ENCODE measurements at regions not wholly inside any gene's neighbourhood (a gene's known extent, or its start where the extent isn't known, plus 50 kb on each side); places are given as distances from the start of the nearest gene placed in this dataset.
A peak's percentile ranks its signal among the peaks of the same experiment; 100 is the strongest.

DNA sequence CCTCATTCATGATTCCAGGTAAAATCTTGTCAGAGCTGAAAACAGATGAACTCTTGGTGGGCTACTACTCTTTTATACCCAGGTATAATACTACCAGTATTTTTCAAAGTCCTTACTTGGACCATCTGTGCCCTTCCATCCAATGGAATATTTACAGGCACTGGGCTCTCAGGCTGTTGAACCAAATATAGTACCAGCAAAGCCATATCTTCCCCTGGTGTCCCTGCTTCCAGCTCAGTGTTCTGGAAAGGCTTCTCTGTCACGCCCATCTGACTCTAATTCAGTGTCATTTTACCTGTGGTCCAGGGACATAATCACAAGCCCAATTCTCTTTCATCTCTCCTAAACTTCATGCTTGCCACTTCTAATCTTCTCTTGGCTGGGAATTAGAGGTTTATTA lies 119.2 kb upstream of the STK17B start:
- Mint-ChIP-seq H3K27me3 (ENCODE audit: unreplicated experiment) (no peaks in the 10 kb centered on the region), H3K4me1 (ENCODE audit: unreplicated experiment) (peaks cover 27% of the 10 kb centered on the region), H3K27ac (ENCODE audit: unreplicated experiment) (no peak overlapping the region), H3K4me3 (ENCODE audit: unreplicated experiment) (no peak overlapping the region), H3K36me3 (ENCODE audit: unreplicated experiment) (peaks cover 17% of the 10 kb centered on the region), H3K9me3 (ENCODE audit: unreplicated experiment) (no peaks in the 10 kb centered on the region)
- no peak for DNase-seq (ENCODE audit: extremely low spot score, unreplicated experiment)
- TF ChIP-seq, protein P1, sequence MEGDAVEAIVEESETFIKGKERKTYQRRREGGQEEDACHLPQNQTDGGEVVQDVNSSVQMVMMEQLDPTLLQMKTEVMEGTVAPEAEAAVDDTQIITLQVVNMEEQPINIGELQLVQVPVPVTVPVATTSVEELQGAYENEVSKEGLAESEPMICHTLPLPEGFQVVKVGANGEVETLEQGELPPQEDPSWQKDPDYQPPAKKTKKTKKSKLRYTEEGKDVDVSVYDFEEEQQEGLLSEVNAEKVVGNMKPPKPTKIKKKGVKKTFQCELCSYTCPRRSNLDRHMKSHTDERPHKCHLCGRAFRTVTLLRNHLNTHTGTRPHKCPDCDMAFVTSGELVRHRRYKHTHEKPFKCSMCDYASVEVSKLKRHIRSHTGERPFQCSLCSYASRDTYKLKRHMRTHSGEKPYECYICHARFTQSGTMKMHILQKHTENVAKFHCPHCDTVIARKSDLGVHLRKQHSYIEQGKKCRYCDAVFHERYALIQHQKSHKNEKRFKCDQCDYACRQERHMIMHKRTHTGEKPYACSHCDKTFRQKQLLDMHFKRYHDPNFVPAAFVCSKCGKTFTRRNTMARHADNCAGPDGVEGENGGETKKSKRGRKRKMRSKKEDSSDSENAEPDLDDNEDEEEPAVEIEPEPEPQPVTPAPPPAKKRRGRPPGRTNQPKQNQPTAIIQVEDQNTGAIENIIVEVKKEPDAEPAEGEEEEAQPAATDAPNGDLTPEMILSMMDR (IDR thresholded peaks at IDR 0.05), result no peak

DNA sequence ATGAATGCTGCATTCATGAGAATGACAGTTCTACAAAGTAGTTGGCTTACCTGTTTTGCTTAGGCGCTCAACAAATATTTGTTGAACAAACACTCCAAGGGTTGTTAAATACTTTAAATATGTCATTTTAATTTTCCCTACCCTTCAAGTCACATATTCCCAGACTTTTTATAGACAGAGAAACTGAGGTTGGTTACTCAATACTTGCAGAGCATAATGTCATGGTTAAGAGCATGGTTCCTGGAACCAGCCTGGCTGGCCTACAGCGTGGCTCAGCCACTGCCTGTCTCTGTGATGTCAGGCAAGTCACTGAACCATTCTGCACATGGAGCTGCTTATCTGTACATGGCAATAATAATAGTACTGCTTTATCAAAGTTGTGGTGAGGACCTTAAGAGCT lies 120.0 kb upstream of the STK17B start:
- no peaks in the 10 kb centered on the region for H3K9me3 Mint-ChIP-seq (ENCODE audit: unreplicated experiment)
- no peak overlapping the region for H3K4me3 Mint-ChIP-seq (ENCODE audit: unreplicated experiment)
- no peak overlapping the region for H3K27ac Mint-ChIP-seq (ENCODE audit: unreplicated experiment)
- peaks cover 17% of the 10 kb centered on the region for H3K36me3 Mint-ChIP-seq (ENCODE audit: unreplicated experiment)
- TF ChIP-seq, protein P1 (IDR thresholded peaks at IDR 0.05), result no peak
- no peaks in the 10 kb centered on the region for H3K27me3 Mint-ChIP-seq (ENCODE audit: unreplicated experiment)
- peaks cover 25% of the 10 kb centered on the region for H3K4me1 Mint-ChIP-seq (ENCODE audit: unreplicated experiment)
- no peak for DNase-seq (ENCODE audit: extremely low spot score, unreplicated experiment)

GRCh38 chr2:196291873-196292800 lies 120.8 kb upstream of the STK17B start:
- H3K4me3 Mint-ChIP-seq (ENCODE audit: unreplicated experiment), result no peak overlapping the region
- H3K4me1 Mint-ChIP-seq (ENCODE audit: unreplicated experiment), result peaks cover 25% of the 10 kb centered on the region
- peaks cover 17% of the 10 kb centered on the region for H3K36me3 Mint-ChIP-seq (ENCODE audit: unreplicated experiment)
- H3K9me3 Mint-ChIP-seq (ENCODE audit: unreplicated experiment), result no peaks in the 10 kb centered on the region
- TF ChIP-seq, protein P1 (IDR thresholded peaks at IDR 0.05), result no peak
- no peak overlapping the region for H3K27ac Mint-ChIP-seq (ENCODE audit: unreplicated experiment)
- DNase-seq (ENCODE audit: extremely low spot score, unreplicated experiment), result no peak
- no peaks in the 10 kb centered on the region for H3K27me3 Mint-ChIP-seq (ENCODE audit: unreplicated experiment)

DNA sequence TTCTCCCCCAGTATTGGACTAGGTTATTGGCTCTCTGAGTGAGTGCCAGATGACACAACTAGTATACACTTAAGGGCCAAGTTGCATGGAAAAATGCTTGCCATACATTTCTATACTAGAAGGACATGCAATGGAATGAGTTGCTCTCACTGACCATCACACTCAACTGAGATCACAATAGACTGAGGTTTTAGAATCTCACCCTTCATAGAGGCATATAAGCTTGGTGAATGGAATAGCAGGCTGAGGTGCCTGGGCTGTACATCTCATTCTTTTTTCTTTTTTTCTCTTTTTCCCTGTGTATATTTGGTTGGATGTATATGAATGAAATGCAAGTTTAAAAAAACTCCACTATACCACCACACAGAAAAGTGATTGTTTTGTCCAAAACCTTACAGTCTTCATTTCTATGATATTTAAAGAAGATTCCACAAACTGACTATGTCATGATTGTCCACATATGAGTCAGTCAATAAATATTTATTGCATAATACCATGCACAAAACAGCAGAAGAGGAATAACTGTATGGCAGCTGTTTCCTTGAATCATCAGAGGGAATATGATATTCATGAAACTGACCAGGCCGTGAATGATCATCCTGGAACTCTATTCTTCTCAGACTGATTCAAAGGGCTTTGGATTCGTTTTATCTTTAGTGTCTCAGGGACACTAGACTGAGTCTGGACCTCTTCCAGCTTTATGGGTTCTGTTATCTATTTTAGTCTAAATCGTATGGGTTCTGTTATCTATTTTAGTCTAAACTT lies 122.6 kb upstream of the STK17B start:
- Mint-ChIP-seq H3K4me1 (ENCODE audit: unreplicated experiment) (peaks cover 29% of the 10 kb centered on the region), H3K36me3 (ENCODE audit: unreplicated experiment) (peaks cover 17% of the 10 kb centered on the region), H3K27ac (ENCODE audit: unreplicated experiment) (peak overlapping the region; percentile 75), H3K9me3 (ENCODE audit: unreplicated experiment) (no peaks in the 10 kb centered on the region), H3K27me3 (ENCODE audit: unreplicated experiment) (no peaks in the 10 kb centered on the region), H3K4me3 (ENCODE audit: unreplicated experiment) (no peak overlapping the region)
- TF ChIP-seq, protein P1 (IDR thresholded peaks at IDR 0.05), result no peak
- no peak for DNase-seq (ENCODE audit: extremely low spot score, unreplicated experiment)

DNA sequence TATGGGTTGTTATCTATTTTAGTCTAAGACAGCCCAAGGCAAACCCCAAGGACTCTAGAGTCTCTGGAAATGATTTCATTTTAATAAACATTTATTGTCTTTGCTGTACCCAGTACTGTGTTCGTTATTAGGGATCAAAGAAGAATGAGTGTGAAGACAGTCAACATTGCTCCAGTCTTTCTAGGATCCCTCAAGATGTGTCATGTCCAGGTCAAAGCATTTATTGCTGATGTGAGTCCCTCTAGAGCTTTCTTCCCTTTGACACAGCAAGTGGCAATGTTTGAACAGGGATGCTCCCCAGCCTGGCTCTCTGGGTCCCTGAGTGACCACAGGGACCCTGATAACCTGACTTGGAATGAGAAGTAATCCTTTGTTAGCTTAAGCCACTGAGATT lies 123.1 kb upstream of the STK17B start:
- no peaks in the 10 kb centered on the region for H3K9me3 Mint-ChIP-seq (ENCODE audit: unreplicated experiment)

More for the DNA sequence above, 123.1 kb upstream of the STK17B start:
- Mint-ChIP-seq H3K4me3 (ENCODE audit: unreplicated experiment) (no peak overlapping the region), H3K27ac (ENCODE audit: unreplicated experiment) (peak overlapping the region; percentile 75), H3K27me3 (ENCODE audit: unreplicated experiment) (no peaks in the 10 kb centered on the region), H3K4me1 (ENCODE audit: unreplicated experiment) (peaks cover 32% of the 10 kb centered on the region), H3K36me3 (ENCODE audit: unreplicated experiment) (peaks cover 17% of the 10 kb centered on the region)
- DNase-seq (ENCODE audit: extremely low spot score, unreplicated experiment), result no peak
- TF ChIP-seq, protein P1 (IDR thresholded peaks at IDR 0.05), result no peak
